ENCODE measurements at regions not wholly inside any gene's neighbourhood (a gene's known extent, or its start where the extent isn't known, plus 50 kb on each side); places are given as distances from the start of the nearest gene placed in this dataset.

GRCh38 chr5:67771221-67771620 is 444.3 kb upstream of the PIK3R1 start:
- TF ChIP-seq NPAS2 (CRISPR knock-in tag; IDR thresholded peaks at IDR 0.05; ENCODE audit: borderline replicate concordance) = no peak
- TF ChIP-seq PHF8 (IDR thresholded peaks at IDR 0.05; ENCODE audit: borderline replicate concordance, low read depth) = no peak
- TF ChIP-seq, protein P1, sequence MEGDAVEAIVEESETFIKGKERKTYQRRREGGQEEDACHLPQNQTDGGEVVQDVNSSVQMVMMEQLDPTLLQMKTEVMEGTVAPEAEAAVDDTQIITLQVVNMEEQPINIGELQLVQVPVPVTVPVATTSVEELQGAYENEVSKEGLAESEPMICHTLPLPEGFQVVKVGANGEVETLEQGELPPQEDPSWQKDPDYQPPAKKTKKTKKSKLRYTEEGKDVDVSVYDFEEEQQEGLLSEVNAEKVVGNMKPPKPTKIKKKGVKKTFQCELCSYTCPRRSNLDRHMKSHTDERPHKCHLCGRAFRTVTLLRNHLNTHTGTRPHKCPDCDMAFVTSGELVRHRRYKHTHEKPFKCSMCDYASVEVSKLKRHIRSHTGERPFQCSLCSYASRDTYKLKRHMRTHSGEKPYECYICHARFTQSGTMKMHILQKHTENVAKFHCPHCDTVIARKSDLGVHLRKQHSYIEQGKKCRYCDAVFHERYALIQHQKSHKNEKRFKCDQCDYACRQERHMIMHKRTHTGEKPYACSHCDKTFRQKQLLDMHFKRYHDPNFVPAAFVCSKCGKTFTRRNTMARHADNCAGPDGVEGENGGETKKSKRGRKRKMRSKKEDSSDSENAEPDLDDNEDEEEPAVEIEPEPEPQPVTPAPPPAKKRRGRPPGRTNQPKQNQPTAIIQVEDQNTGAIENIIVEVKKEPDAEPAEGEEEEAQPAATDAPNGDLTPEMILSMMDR (IDR thresholded peaks at IDR 0.05) = no peak
- no peak for TF ChIP-seq MAX (IDR thresholded peaks at IDR 0.05)
- TF ChIP-seq MAFK (IDR thresholded peaks at IDR 0.05; ENCODE audit: partially characterized antibody) = no peak
- no peak for TF ChIP-seq JUN (IDR thresholded peaks at IDR 0.05)
- no peak for TF ChIP-seq MAZ (IDR thresholded peaks at IDR 0.05; ENCODE audit: borderline replicate concordance, low read depth, low read length)
- TF ChIP-seq RFX5 (IDR thresholded peaks at IDR 0.05) = no peak
- TF ChIP-seq CHD2 (IDR thresholded peaks at IDR 0.05; ENCODE audit: low read length, partially characterized antibody) = no peak
- no peak for TF ChIP-seq USF2 (IDR thresholded peaks at IDR 0.05)
- TF ChIP-seq EP300 (IDR thresholded peaks at IDR 0.05) = no peak
- no peak for TF ChIP-seq CEBPB (IDR thresholded peaks at IDR 0.05)
- no peak for TF ChIP-seq ELK1 (IDR thresholded peaks at IDR 0.05; ENCODE audit: low read depth, low read length)
- no peak for TF ChIP-seq POLR2A (IDR thresholded peaks at IDR 0.05; ENCODE audit: low read length)
